Esophagus (tissue), 2 donors: ENCODE measurements at regions not wholly inside any gene's neighbourhood (a gene's known extent, or its start where the extent isn't known, plus 50 kb on each side); places are given as distances from the start of the nearest gene placed in this dataset.

Source experiments
- H3K27ac ChIP-seq, 2 donors: one replicate each; pipeline ENCODE4 v1.5.1; 2013; ENCODE audit warnings: low read depth in 2 of 2, mild to moderate bottlenecking in 2 of 2, inconsistent platforms in 1 of 2, low read length in 1 of 2, moderate library complexity in 1 of 2
- H3K27me3 ChIP-seq, 2 donors: one replicate each; pipeline ENCODE4 v1.6.1; 2013; ENCODE audit warnings: low read length in 2 of 2, control low read depth in 1 of 2, mild to moderate bottlenecking in 1 of 2; ENCODE audit not compliant: insufficient read depth in 2 of 2, control insufficient read depth in 1 of 2
- H3K36me3 ChIP-seq, 2 donors: one replicate each; pipeline ENCODE4 v1.6.1; 2013; ENCODE audit warnings: low read length in 1 of 2; ENCODE audit not compliant: control insufficient read depth in 2 of 2, insufficient read depth in 2 of 2
- H3K4me1 ChIP-seq, 2 donors: one replicate each; pipeline ENCODE4 v1.6.1; 2013; ENCODE audit warnings: low read length in 1 of 2; ENCODE audit not compliant: control insufficient read depth in 2 of 2, insufficient read depth in 2 of 2
- H3K4me3 ChIP-seq, 2 donors: one replicate each; pipeline ENCODE4 v1.5.1; 2013; ENCODE audit warnings: low read length in 2 of 2, mild to moderate bottlenecking in 2 of 2, low read depth in 1 of 2, moderate library complexity in 1 of 2
- H3K9me3 ChIP-seq, 2 donors: one replicate each; pipeline ENCODE4 v1.6.1; 2013; ENCODE audit warnings: mild to moderate bottlenecking in 2 of 2, low read depth in 1 of 2, low read length in 1 of 2, moderate library complexity in 1 of 2; ENCODE audit not compliant: control insufficient read depth in 2 of 2, insufficient read depth in 1 of 2
- WGBS, 2 donors: extraction: QIAGEN DNeasy Blood & Tissue Kit; methylation state at CpG; one replicate each; pipeline ENCODE4 v1.1.7; 2013; 5-methylcytosine and 5-hydroxymethylcytosine counted together
- donor health status: healthy with polysubstance abuse.
- donor health status: Bipolar disorder and iron deficiency.

GRCh38 chr6:167407239-167408064, 82.6 kb downstream of the TTLL2 start:
- Histone ChIP-seq H3K36me3 (no peaks in the 10 kb centered on the region), H3K4me3 (no peak overlapping the region), H3K27ac (no peak overlapping the region), H3K4me1 (no peaks in the 10 kb centered on the region), H3K27me3 (no peaks in the 10 kb centered on the region), H3K9me3 (no peaks in the 10 kb centered on the region)
- 59 to 69% methylated on average over 19 of the region's 19 CpGs for WGBS, 2 donors

GRCh38 chr6:167408235-167408869, 83.5 kb downstream of the TTLL2 start:
- Histone ChIP-seq H3K27ac (no peak overlapping the region), H3K4me3 (no peak overlapping the region), H3K36me3 (no peaks in the 10 kb centered on the region), H3K9me3 (no peaks in the 10 kb centered on the region), H3K4me1 (no peaks in the 10 kb centered on the region), H3K27me3 (no peaks in the 10 kb centered on the region)
- WGBS, 2 donors, result 87 to 88% methylated on average over 21 of the region's 21 CpGs

GRCh38 chr6:167409079-167409478, 84.2 kb downstream of the TTLL2 start:
- Histone ChIP-seq H3K27me3 (no peaks in the 10 kb centered on the region), H3K36me3 (no peaks in the 10 kb centered on the region), H3K27ac (no peak overlapping the region), H3K9me3 (no peaks in the 10 kb centered on the region), H3K4me1 (no peaks in the 10 kb centered on the region), H3K4me3 (no peak overlapping the region)
- 92 to 94% methylated on average over 11 of the region's 11 CpGs for WGBS, 2 donors

GRCh38 chr6:167409694-167410093, 84.8 kb downstream of the TTLL2 start:
- no peaks in the 10 kb centered on the region for H3K36me3 ChIP-seq
- no peaks in the 10 kb centered on the region for H3K9me3 ChIP-seq
- WGBS, 2 donors, result 82 to 85% methylated on average over 6 of the region's 6 CpGs
- no peak overlapping the region for H3K27ac ChIP-seq
- no peaks in the 10 kb centered on the region for H3K4me1 ChIP-seq
- H3K27me3 ChIP-seq, result no peaks in the 10 kb centered on the region
- H3K4me3 ChIP-seq, result no peak overlapping the region

GRCh38 chr6:167410462-167410861, 85.6 kb downstream of the TTLL2 start:
- Histone ChIP-seq H3K4me3 (no peak overlapping the region), H3K36me3 (no peaks in the 10 kb centered on the region), H3K27ac (no peak overlapping the region), H3K4me1 (no peaks in the 10 kb centered on the region), H3K9me3 (no peaks in the 10 kb centered on the region), H3K27me3 (no peaks in the 10 kb centered on the region)
- WGBS, 2 donors, result 65 to 70% methylated on average over 9 of the region's 9 CpGs

GRCh38 chr6:167412506-167412905, 87.6 kb downstream of the TTLL2 start:
- H3K27me3 ChIP-seq, result no peaks in the 10 kb centered on the region
- peaks cover 0 to 2% of the 10 kb centered on the region in 2 donors for H3K4me1 ChIP-seq
- no peaks in the 10 kb centered on the region for H3K36me3 ChIP-seq
- H3K4me3 ChIP-seq, result no peak overlapping the region
- 65 to 69% methylated on average over 5 of the region's 5 CpGs for WGBS, 2 donors
- H3K27ac ChIP-seq, result no peak overlapping the region
- H3K9me3 ChIP-seq, result no peaks in the 10 kb centered on the region

- H3K36me3 ChIP-seq, result no peaks in the 10 kb centered on the region
- 84 to 88% methylated on average over 18 of the region's 18 CpGs for WGBS, 2 donors
- H3K4me3 ChIP-seq, result no peak overlapping the region
- H3K27ac ChIP-seq, result no peak overlapping the region
- no peaks in the 10 kb centered on the region for H3K9me3 ChIP-seq
- peaks cover 0 to 2% of the 10 kb centered on the region in 2 donors for H3K4me1 ChIP-seq
- H3K27me3 ChIP-seq, result no peaks in the 10 kb centered on the region
These were observed 90.6 kb downstream of the TTLL2 start for GRCh38 chr6:167415441-167415961.

- Histone ChIP-seq H3K9me3 (no peaks in the 10 kb centered on the region), H3K36me3 (no peaks in the 10 kb centered on the region), H3K27me3 (no peaks in the 10 kb centered on the region), H3K27ac (no peak overlapping the region), H3K4me1 (peaks cover 0 to 2% of the 10 kb centered on the region in 2 donors), H3K4me3 (no peak overlapping the region)
- WGBS, 2 donors, result 77 to 79% methylated on average over 12 of the region's 12 CpGs
These were observed 92.0 kb downstream of the TTLL2 start for GRCh38 chr6:167416676-167417430.

- H3K4me1 ChIP-seq, result peaks cover 0 to 2% of the 10 kb centered on the region in 2 donors
- no peak overlapping the region for H3K27ac ChIP-seq
- H3K36me3 ChIP-seq, result no peaks in the 10 kb centered on the region
- 86 to 88% methylated on average over 12 of the region's 12 CpGs for WGBS, 2 donors
- no peaks in the 10 kb centered on the region for H3K27me3 ChIP-seq
- H3K9me3 ChIP-seq, result no peaks in the 10 kb centered on the region
- H3K4me3 ChIP-seq, result no peak overlapping the region
These were observed 95.3 kb downstream of the TTLL2 start for GRCh38 chr6:167420177-167420576.
